ACHN (cell line): ENCODE measurements at regions not wholly inside any gene's neighbourhood (a gene's known extent, or its start where the extent isn't known, plus 50 kb on each side); places are given as distances from the start of the nearest gene placed in this dataset.
"Not testable (repeated sequence)": the region's sequence is repeated elsewhere in the genome, so short reads cannot be mapped to it uniquely, and the experiment has no call there.

Experiments used
- DNase-seq: peaks from one replicate; pipeline ENCODE4 v3.0.0-alpha.2; 2015
- in situ Hi-C: cut with HindIII; loops from 2 replicates; pipeline ENCODE4 v1.10.0; 2017; ENCODE audit warnings: low sequenced_read_pairs, low pct_ligation_motif_present, low pct_unique_long_range_greater_than_20kb

DNA sequence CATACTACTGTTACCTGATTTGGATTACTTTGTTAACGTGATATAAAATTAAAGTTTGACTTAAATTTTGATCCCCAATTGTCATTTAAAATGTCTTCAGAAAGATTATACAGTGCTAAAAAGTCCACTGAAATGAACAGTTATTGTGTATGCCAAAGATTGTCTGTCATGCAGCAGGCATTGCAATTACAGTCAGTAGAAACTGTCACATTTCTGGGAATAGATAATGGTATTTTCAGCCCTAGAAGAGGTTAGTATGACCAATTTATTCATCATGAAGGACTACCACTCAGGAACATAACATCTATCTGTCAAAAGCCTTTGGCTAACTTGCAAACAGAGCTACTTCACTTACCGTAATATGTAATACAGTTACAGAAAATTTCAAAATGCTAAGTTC lies 852.5 kb upstream of the TENM4 start:
- DNase-seq, result no peak
- in situ Hi-C loops, result no loop called here

DNA sequence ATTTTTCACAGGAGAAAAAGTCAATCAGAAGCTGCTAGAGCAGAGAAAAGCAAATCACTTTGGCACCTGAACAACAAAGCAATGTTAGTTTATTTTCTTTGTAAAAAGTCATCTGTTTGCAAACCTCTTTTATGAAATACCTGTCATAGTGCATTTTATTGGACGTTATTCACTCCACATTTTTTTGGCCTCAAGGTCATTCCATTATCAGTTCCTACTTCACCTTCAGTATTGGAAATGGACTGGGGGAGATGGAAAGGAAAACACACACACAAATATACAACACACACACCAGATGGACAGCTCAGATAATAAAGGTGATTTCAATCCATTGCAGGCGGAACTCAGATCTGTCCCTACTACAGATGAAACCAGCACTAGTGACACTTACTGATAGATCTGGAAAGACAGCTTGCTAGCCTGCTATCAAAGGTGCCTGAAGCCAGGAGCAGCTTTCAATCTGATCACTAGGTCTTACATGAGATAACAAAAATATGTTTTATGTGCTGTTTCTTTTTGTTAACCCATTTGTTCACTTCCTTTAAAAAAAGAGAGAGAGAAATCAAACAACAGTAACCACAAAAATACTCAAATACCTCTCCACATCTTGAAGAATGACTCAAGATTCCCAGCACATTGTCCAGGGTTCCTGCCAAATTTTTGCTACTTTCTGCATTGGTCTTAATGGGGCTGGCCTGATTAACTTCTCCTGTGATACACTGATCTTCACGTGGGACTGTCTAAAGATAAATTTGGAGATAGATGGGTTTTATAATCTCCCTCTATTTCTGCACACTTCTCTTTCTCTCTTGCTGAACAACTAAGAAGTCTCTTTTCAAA lies 844.3 kb upstream of the TENM4 start:
- in situ Hi-C loops, result no loop called here
- no peak for DNase-seq

DNA sequence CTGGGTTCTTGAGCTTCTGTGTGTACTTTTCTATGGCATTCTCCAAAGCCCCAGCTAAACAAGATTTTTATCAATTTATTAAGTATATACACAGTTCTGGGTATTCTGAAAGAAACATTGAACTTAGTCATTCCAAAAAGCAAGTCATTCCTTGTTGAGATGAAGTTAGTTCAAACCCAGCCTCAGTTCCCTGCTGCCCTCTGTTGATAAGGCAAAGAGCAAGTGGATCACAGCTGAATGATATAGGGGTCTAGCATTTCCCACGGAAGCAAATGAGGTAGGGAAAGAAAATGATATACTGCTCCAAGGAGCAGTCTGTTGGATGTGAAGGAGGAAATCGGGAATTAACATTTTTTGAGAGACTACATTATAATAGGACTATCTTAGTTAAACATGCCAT lies 841.8 kb upstream of the TENM4 start:
- in situ Hi-C loops, result no loop called here
- no peak for DNase-seq

DNA sequence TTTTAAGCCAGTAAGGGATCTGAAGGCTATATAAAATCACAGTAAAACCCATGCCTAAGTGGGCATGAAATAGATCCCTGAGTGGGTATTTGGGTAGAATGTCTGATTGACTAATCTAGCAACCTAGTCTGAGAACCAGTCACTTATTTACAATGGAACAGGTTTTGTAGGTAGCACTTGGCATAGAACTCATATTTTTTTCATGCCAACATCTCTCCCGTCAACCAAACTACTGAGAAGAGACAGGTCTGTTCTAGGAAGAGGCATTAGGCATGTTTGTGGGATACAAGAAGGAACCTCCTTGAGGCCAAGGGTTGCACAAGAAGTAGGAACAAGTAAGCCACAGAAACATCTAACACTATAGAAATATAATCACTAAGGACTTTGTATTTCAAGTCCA lies 840.4 kb upstream of the TENM4 start:
- in situ Hi-C loops, result no loop called here
- DNase-seq, result no peak

DNA sequence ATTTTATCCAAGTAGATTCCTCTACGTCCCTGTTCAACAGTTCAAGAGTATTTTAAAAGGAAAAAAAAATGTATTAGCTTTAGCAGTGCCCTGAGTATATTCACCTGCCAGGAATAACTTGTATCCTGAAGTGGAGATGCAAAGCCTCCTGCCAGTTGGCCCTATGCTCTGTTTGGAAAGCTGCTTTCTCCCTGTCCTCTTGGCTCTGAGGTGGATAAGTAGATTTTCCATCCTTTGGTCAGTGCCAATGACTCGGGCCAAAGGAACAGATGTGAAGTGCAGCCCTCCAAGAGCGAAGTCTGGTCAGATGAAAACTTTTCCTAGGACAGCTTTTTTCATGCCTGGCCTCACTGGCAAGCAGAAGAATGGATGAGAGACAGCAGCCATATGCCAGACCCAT lies 839.9 kb upstream of the TENM4 start:
- no peak for DNase-seq
- in situ Hi-C loops, result no loop called here

DNA sequence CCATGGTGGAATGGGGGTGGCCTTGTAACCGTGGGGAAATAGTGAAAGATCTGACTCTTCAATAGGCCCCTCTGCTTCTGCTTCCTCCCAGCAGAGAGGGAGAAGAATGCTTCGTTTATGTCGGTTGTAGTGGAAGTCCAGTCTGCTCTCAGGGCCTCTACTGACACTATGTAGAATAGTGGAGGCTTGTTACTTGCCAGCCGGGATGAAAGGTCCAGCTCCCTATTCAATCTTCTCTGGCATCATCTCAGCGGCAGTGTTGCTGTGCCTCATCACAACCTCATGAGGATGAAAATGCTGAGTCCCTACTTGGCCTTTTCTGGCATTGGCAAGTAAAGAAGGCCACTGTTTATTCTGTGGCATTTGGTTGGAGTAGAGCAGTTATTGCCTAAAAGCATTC lies 820.9 kb upstream of the TENM4 start:
- no peak for DNase-seq
- in situ Hi-C loops, result no loop called here

DNA sequence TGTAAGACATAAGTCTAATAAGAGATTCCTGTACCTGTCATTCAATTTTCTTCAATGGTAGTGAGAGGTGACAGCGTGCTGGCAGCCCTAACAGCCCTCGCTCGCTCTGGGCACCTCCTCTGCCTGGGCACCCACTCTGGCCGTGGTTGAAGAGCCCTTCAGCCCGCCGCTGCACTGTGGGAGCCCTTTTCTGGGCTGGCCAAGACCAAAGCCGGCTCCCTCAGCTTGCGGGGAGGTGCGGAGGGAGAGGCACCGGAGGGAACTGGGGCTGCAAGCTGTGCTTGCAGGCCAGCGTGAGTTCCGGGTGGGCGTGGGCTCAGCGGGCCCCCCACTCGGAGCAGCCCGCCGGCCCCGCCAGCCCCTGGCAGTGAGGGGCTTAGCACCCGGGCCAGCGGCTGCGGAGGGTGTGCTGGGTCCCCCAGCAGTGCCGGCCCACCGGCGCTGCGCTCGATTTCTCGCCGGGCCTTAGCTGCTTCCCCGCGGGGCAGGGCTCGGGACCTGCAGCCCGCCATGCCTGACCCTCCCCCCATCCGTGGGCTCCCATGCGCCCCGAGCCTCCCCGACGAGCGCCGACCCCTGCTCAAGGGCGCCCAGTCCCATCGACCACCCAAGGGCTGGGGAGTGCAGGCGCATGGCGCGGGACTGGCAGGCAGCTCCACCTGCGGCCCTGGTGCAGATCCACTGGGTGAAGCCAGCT lies 816.6 kb upstream of the TENM4 start:
- DNase-seq, in situ Hi-C loops: not testable (repeated sequence)

DNA sequence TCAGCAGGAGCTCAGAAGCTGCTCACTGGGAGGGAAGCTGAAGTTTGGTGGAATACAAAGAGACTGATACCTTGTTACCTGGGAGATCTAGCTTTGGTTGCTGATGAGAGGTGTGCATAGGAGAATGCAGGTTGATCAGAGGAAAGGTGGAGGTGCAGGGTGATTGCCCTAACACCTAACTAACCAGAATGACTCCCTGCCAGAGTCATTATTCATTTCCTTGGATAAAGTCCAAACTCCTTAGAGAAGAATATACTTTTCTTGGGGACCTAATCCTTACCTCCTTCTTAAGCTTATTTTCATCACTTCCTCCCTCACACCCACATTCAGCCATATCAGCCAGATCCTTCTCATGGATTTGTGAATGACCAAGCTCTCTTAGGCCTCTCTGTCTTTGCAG lies 814.2 kb upstream of the TENM4 start:
- in situ Hi-C loops, result no loop called here
- no peak for DNase-seq

DNA sequence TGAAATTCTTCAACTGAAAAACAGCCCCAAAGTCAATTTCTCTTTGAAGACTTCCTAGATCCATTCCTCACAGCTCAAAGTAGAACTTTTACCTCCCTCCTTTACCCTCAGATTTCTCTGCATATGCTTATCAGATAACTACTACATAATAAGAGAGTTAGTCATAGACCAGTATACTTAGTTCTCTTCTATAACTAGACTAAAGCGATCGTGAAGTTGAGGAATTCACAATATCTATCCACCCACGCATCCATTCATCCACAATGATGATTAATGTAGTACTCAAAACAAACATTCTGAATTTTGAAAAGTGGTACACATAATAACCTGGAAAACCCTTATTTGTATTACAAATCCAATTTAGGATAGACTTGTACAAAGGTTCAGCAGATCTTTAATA lies 800.9 kb upstream of the TENM4 start:
- in situ Hi-C loops, result no loop called here
- no peak for DNase-seq

DNA sequence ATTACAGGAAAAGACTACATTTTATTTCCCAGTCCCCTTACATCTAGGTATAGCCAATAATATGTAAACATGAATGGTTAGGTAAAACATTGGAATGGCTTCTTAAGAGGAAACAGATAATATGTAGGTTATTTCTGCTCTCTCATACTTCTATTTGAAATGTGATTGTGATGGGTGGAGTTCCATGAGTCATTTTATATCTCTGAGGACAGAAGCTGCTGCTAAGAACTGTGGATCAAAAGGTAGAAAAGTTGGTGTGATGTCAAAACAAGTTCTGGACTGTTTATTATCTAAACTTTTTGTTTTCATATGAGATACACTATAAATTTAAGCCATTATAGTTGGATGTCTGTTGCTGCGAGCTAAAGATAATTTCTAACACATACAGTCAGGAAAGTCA lies 799.4 kb upstream of the TENM4 start:
- in situ Hi-C loops, result no loop called here
- no peak for DNase-seq

DNA sequence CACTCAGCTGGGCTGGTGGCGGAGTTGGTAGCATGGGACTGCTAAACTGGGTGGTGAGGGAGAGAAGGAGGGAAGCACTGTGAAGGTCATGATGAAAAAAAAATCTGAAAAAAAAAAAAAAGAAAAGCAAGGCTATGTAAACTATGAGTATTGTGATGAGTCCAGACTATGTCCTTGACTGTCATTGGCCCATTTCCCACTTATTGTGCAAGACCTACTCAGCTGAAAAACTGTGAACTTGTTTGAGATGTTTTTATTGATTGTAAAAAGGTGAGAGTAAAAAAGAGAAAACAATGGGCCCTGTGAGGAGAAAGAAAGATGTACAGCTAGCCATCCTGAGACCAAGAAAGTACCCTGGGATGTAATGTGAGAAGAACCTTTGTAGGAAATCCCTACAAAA lies 798.4 kb upstream of the TENM4 start:
- no peak for DNase-seq
- in situ Hi-C loops, result no loop called here

DNA sequence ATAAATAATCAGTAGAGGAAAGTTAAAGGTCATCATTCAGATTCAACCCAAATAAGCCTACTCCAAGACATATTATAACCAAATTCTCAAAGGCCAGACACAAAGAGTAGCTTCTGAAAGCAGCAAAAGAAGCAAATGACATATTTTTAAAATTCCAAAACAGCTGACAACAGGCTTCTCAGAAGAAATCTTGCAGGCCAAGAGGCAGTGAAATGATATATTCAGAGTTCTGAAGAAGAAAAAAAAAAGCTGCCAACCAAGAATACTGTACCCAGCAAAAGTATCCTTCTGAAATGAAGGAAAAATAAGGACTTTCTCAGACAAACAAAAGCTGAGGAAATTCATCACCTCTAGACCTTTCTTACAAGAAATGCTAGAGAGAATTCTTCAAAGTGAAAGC lies 787.1 kb upstream of the TENM4 start:
- in situ Hi-C loops, result no loop called here
- DNase-seq, result peak; percentile 3

DNA sequence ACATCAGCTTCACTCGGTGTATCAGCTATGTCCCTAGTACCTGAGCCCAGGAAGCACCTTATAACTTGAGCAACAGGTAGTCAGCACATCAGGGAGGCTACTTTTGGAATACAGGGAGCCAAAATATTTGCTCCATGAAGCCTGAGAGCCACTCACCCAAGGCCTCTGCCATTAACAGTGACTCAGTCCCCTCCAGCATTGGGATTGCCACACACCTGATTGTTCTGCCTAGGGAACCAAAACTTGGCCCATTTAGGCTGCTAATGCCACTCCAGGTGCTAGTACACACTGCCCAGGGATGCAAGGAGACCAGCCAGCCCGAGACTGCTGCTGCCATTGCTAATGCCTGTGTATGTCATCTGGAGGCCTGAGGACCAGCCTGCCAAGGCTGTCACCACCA lies 773.6 kb upstream of the TENM4 start:
- DNase-seq, result no peak

DNA sequence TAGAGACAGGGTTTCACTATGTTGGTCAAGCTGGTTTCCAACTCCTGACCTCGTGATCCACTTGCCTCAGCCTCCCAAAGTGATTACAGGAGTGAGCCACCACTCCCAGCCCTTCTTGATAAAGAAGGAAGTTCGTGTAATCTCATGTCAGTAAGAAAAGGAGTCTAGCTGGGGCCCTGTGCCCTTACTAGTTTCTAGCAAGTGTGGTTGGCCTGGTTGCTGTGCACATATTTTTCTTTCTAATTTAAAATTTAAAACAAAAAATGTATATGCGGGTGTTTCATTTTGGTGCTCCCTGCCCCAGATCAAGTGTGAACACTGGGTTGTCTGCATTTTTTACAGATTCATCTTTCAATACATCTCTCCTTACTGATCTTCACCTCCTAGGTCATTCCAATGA lies 770.8 kb upstream of the TENM4 start:
- in situ Hi-C loops, result no loop called here
- no peak for DNase-seq

More for the DNA sequence above, 773.6 kb upstream of the TENM4 start:
- in situ Hi-C loops, result no loop called here

DNA sequence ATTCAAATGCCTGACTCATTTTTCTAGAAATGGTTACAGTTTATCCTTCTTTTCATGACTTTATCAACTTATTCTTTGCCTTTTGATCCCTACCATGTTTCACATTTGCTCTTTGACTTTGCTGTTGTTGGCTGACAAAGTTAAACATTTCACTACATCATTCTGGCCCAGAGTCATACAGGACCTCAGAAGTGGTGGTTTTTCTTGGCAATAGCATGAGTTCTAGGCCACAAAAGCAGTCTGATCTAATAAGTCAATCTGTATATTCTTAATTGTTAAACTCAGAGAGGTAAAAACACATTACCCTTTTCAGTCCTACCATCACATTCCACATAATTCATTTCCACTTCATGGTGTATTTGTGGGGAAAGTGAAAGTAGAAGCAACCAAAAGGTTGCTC lies 763.2 kb upstream of the TENM4 start:
- in situ Hi-C loops, result no loop called here
- no peak for DNase-seq

DNA sequence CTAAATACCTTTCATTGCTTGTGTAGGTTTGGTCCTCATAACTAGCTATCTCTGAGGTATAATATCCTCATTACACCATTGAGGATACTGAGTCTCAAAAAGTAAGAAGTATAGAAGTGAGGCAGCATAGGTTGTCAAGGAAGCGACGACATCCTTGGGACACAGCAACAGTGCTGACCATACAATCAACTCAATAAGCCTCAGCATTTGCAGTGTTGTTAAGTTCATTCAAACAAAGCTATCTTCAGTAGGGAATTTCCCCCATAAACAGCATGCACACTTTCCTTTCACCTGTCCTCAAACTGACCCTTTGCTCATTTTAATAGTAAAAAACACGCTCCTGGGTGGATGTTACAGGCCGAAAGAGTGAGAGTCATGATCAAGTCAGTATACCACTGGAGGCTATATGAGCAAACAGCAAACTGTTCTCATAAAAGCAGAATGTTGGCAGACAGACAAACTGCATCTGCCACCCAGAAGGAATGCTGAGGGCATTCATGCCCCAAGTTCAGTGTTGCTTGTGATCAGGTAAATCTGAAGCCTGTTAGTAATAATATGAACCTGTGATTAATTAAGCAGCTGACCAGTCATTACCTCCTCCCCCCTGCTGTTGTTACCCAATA lies 756.2 kb upstream of the TENM4 start:
- in situ Hi-C loops, result no loop called here
- DNase-seq, result no peak

DNA sequence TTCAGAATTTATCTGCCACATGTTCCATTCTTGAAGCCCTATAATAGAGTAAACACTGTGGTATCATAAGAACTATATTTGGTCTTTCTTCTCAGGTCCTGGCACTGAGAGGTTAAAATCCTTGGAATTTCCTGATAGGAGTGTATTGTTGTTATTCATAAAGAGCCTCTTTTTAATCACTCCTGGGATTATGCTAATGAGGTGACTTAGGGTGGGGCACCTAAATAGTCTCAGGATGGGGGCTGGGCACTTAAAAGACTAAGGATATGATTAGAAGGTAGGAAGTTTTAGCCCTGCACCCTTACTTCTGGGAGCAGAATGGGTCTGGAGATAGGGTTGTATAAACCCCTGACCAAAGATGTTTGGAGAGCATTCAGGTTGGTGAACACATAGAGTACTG lies 755.2 kb upstream of the TENM4 start:
- in situ Hi-C loops, result no loop called here
- DNase-seq, result no peak

DNA sequence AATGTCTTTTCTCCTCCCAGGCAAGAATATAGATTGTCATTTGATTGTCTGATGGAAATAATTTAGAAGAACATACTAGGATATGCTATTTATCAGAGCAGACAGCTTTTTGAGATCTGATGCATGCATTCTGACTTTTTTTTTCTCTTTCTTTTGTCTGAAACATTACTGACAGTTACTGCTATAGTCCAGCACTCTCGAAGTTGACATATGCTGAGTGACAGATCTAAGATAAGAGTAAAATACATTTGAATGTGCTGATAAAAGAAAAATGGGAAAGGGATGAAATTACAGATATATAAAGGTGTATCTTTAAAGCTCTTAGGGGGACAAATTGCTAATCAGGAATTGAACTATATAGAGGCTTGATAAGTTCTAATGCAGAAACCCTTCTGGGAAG lies 753.8 kb upstream of the TENM4 start:
- in situ Hi-C loops, result no loop called here
- DNase-seq, result no peak

DNA sequence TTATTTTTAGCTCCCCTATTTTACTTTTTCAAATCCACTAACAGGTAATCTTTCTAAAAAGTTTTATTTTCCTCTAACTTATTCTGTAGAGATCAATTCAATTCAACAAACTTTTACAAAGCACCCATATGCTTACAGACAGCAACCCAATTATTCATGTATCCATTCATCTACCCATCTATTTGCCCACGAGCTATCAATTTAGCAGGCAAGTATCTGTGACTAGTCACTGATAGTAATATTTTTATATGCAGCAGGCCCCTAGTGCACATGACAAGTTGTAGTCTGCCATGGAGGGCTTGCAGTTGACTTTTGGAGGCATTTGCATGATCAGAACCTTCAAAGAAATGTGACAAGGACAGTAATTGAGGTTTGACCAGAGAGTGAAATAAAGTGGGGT lies 753.2 kb upstream of the TENM4 start:
- DNase-seq, result no peak
- in situ Hi-C loops, result no loop called here
